ENCODE measurements at regions not wholly inside any gene's neighbourhood (a gene's known extent, or its start where the extent isn't known, plus 50 kb on each side); places are given as distances from the start of the nearest gene placed in this dataset.

GRCh38 chr22:27350306-27350705 lies 451.2 kb downstream of the MN1 start:
- no peak overlapping the region for H4K8ac ChIP-seq (ENCODE audit: extremely low read depth, insufficient read depth, low read length)
- no peaks in the 10 kb centered on the region for H3K4me1 ChIP-seq (replicated peaks in 1 of 4; ENCODE audit: control insufficient read depth in 3 of 4, insufficient read depth in 4 of 4, low read length in 3 of 4)
- H2BK15ac ChIP-seq (ENCODE audit: low read length), result no peak overlapping the region
- no peaks in the 10 kb centered on the region for H4K20me1 ChIP-seq (replicated peaks in 1 of 2; ENCODE audit: control insufficient read depth in 1 of 2, insufficient read depth in 2 of 2, low read length in 2 of 2)
- H2BK120ac ChIP-seq (replicated peaks; ENCODE audit: low read depth, low read length), result no peak overlapping the region
- H3K23me2 ChIP-seq (ENCODE audit: low read depth, low read length), result no peaks in the 10 kb centered on the region
- H4K5ac ChIP-seq (ENCODE audit: insufficient read length, low read depth, low read length), result no peak overlapping the region
- no peaks in the 10 kb centered on the region; a peak in 1 of 7 replicates for H3K27me3 ChIP-seq (replicated peaks in 1 of 4; ENCODE audit: control insufficient read depth in 3 of 4, extremely low read depth in 1 of 4, insufficient read depth in 3 of 4, low read length in 3 of 4)
- no peak overlapping the region for H3K14ac ChIP-seq (ENCODE audit: insufficient read length)
- no peak overlapping the region for H3K56ac ChIP-seq (replicated peaks; ENCODE audit: insufficient read length, low read depth, low read length)
- H3K18ac ChIP-seq (ENCODE audit: extremely low read depth, low read length), result no peak overlapping the region
- H3K23ac ChIP-seq (ENCODE audit: insufficient read length), result no peak overlapping the region
- ChIA-PET CTCF (ENCODE audit: partially characterized antibody) (no interaction called here), POLR2A (ENCODE audit: partially characterized antibody) (no interaction called here)
- no peaks in the 10 kb centered on the region for H3K79me2 ChIP-seq (ENCODE audit: control insufficient read depth in 1 of 2, insufficient read depth in 2 of 2, low read length in 2 of 2)
- H4K91ac ChIP-seq (replicated peaks; ENCODE audit: insufficient read length, low read length), result no peak overlapping the region
- no peak overlapping the region for H2BK20ac ChIP-seq (ENCODE audit: low read length)
- no peak overlapping the region for H3K4ac ChIP-seq (replicated peaks; ENCODE audit: insufficient read length, low read depth, low read length)
- FAIRE-seq, result no peak
- H2AK5ac ChIP-seq (ENCODE audit: low read depth, low read length), result no peak overlapping the region
- DNase-seq (ENCODE audit: low read depth in 1 of 2, low spot score in 2 of 2), result no peak
- no peak overlapping the region for H2BK5ac ChIP-seq (ENCODE audit: low read depth, low read length)
- H2BK12ac ChIP-seq (ENCODE audit: low read depth, low read length), result no peak overlapping the region
- H3K9ac ChIP-seq (replicated peaks in 1 of 4; ENCODE audit: extremely low read depth in 1 of 4, low read depth in 3 of 4, low read length in 3 of 4), result no peak overlapping the region
- H2AFZ ChIP-seq (ENCODE audit: low read length), result no peak overlapping the region
- no peak overlapping the region for H3K4me3 ChIP-seq (ENCODE audit: extremely low read depth in 1 of 4, insufficient read depth in 2 of 4, low read depth in 3 of 4, low read length in 4 of 4)
- H3K79me1 ChIP-seq (ENCODE audit: low read depth, low read length), result no peaks in the 10 kb centered on the region
- no peaks in the 10 kb centered on the region for H3K36me3 ChIP-seq (ENCODE audit: control insufficient read depth in 2 of 4, insufficient read depth in 4 of 4, low read length in 3 of 4)
- H3K27ac ChIP-seq (ENCODE audit: low read depth, low read length), result no peak overlapping the region
- H3K9me3 ChIP-seq (ENCODE audit: insufficient read depth in 2 of 2, low read depth in 1 of 2, low read length in 1 of 2), result no peaks in the 10 kb centered on the region; a peak in 1 of 4 replicates
- no peak overlapping the region for H3K4me2 ChIP-seq (ENCODE audit: insufficient read depth in 1 of 2, low read depth in 2 of 2, low read length in 2 of 2)
- TF ChIP-seq KDM4A (IDR thresholded peaks at IDR 0.05; ENCODE audit: low read depth, low read length, severe bottlenecking) (no peak), CHD1 (IDR thresholded peaks at IDR 0.05; ENCODE audit: low read depth, low read length) (no peak), RXRA (IDR thresholded peaks at IDR 0.05; ENCODE audit: insufficient read depth, low read depth, low read length) (no peak), NRF1 (IDR thresholded peaks at IDR 0.05; ENCODE audit: low read depth, low read length) (no peak), TCF12 (IDR thresholded peaks at IDR 0.05; ENCODE audit: low read depth, low read length) (no peak), CBX5 (IDR thresholded peaks at IDR 0.05; ENCODE audit: low read depth, low read length) (no peak), BRCA1 (IDR thresholded peaks at IDR 0.05; ENCODE audit: low read depth, low read length) (no peak), ATF3 (IDR thresholded peaks at IDR 0.05; ENCODE audit: insufficient read depth, low read depth, low read length) (no peak), CHD2 (IDR thresholded peaks at IDR 0.05; ENCODE audit: low read length) (no peak), RNF2 (IDR thresholded peaks at IDR 0.05; ENCODE audit: borderline replicate concordance, low read depth, low read length, missing control alignments, poor library complexity, severe bottlenecking) (no peak), CEBPB (IDR thresholded peaks at IDR 0.05; ENCODE audit: low read depth, low read length) (no peak), GABPA (IDR thresholded peaks at IDR 0.05; ENCODE audit: borderline replicate concordance, insufficient read depth, low read length) (no peak)
- TF ChIP-seq, protein P1, sequence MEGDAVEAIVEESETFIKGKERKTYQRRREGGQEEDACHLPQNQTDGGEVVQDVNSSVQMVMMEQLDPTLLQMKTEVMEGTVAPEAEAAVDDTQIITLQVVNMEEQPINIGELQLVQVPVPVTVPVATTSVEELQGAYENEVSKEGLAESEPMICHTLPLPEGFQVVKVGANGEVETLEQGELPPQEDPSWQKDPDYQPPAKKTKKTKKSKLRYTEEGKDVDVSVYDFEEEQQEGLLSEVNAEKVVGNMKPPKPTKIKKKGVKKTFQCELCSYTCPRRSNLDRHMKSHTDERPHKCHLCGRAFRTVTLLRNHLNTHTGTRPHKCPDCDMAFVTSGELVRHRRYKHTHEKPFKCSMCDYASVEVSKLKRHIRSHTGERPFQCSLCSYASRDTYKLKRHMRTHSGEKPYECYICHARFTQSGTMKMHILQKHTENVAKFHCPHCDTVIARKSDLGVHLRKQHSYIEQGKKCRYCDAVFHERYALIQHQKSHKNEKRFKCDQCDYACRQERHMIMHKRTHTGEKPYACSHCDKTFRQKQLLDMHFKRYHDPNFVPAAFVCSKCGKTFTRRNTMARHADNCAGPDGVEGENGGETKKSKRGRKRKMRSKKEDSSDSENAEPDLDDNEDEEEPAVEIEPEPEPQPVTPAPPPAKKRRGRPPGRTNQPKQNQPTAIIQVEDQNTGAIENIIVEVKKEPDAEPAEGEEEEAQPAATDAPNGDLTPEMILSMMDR (IDR thresholded peaks at IDR 0.05; ENCODE audit: control extremely low read depth in 1 of 3, insufficient read depth in 1 of 3, low read depth in 1 of 3, low read length in 3 of 3), result no peak

Data from H1 (cell line).